ENCODE measurements at regions not wholly inside any gene's neighbourhood (a gene's known extent, or its start where the extent isn't known, plus 50 kb on each side); places are given as distances from the start of the nearest gene placed in this dataset.
"Not testable (repeated sequence)": the region's sequence is repeated elsewhere in the genome, so short reads cannot be mapped to it uniquely, and the experiment has no call there.

GRCh38 chr3:10641760-10642159 is 136.4 kb upstream of the ATP2B2 start:
- no peak for DNase-seq (ENCODE audit: extremely low read depth, low read depth)
- H3K4me3 ChIP-seq (replicated peaks; ENCODE audit: low read depth, low read length) = no peak overlapping the region
- no peak for TF ChIP-seq CTCF (IDR thresholded peaks at IDR 0.05; ENCODE audit: low read depth, low read length, missing control alignments)

- DNase-seq (ENCODE audit: extremely low read depth, low read depth) = no peak
- no peak for TF ChIP-seq CTCF (IDR thresholded peaks at IDR 0.05; ENCODE audit: low read depth, low read length, missing control alignments)
- H3K4me3 ChIP-seq (replicated peaks; ENCODE audit: low read depth, low read length) = no peak overlapping the region
Observed at GRCh38 chr3:10644189-10644588, 138.8 kb upstream of the ATP2B2 start.

- no peak for TF ChIP-seq CTCF (IDR thresholded peaks at IDR 0.05; ENCODE audit: low read depth, low read length, missing control alignments)
- no peak overlapping the region for H3K4me3 ChIP-seq (replicated peaks; ENCODE audit: low read depth, low read length)
- no peak for DNase-seq (ENCODE audit: extremely low read depth, low read depth)
Observed at GRCh38 chr3:10645800-10646199, 140.4 kb upstream of the ATP2B2 start.

GRCh38 chr3:10646531-10647335 is 141.3 kb upstream of the ATP2B2 start:
- TF ChIP-seq CTCF (IDR thresholded peaks at IDR 0.05; ENCODE audit: low read depth, low read length, missing control alignments) = no peak
- DNase-seq (ENCODE audit: extremely low read depth, low read depth) = no peak

GRCh38 chr3:10647376-10647775 is 142.0 kb upstream of the ATP2B2 start:
- no peak for DNase-seq (ENCODE audit: extremely low read depth, low read depth)
- H3K4me3 ChIP-seq (replicated peaks; ENCODE audit: low read depth, low read length) = no peak overlapping the region
- no peak for TF ChIP-seq CTCF (IDR thresholded peaks at IDR 0.05; ENCODE audit: low read depth, low read length, missing control alignments)

More at GRCh38 chr3:10646531-10647335, 141.3 kb upstream of the ATP2B2 start:
- no peak overlapping the region for H3K4me3 ChIP-seq (replicated peaks; ENCODE audit: low read depth, low read length)

GRCh38 chr3:10648181-10648580 is 142.8 kb upstream of the ATP2B2 start:
- no peak overlapping the region for H3K4me3 ChIP-seq (replicated peaks; ENCODE audit: low read depth, low read length)
- no peak for DNase-seq (ENCODE audit: extremely low read depth, low read depth)
- TF ChIP-seq CTCF (IDR thresholded peaks at IDR 0.05; ENCODE audit: low read depth, low read length, missing control alignments) = no peak

- DNase-seq (ENCODE audit: extremely low read depth, low read depth); H3K4me3 ChIP-seq (replicated peaks; ENCODE audit: low read depth, low read length): not testable (repeated sequence)
Observed at GRCh38 chr3:10649463-10649862, 144.1 kb upstream of the ATP2B2 start.

All from HFF-Myc (cell line).